ENCODE measurements at regions not wholly inside any gene's neighbourhood (a gene's known extent, or its start where the extent isn't known, plus 50 kb on each side); places are given as distances from the start of the nearest gene placed in this dataset.

GRCh38 chr10:128312250-128312649, 186.0 kb upstream of the MKI67 start:
- TF ChIP-seq CTCF (IDR thresholded peaks at IDR 0.05) = no peak
- no peak for TF ChIP-seq EP300 (IDR thresholded peaks at IDR 0.05)
- TF ChIP-seq POLR2A (IDR thresholded peaks at IDR 0.05) = no peak

Measured in ovary (tissue), 3 donors.